ENCODE measurements at regions not wholly inside any gene's neighbourhood (a gene's known extent, or its start where the extent isn't known, plus 50 kb on each side); places are given as distances from the start of the nearest gene placed in this dataset.

DNA sequence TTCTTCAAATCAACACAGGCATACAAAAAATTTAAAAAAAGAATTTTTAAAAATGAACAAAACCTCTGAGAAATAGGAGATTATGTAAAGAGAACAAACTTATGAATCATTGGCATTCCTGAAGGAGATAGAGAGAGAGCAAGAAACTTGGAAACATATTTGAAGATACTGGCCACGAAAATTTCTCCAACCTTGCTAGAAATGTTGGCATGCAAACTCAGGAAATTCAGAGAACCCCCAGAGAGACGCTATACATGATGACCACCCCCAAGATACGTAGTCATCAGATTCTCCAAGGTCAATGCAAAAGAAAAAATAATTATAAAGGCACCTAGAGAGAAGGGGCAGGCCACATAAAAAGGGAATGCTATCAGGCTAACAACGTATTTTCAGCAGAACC lies 472.5 kb downstream of the MTRR start:
- TF ChIP-seq, protein P1, sequence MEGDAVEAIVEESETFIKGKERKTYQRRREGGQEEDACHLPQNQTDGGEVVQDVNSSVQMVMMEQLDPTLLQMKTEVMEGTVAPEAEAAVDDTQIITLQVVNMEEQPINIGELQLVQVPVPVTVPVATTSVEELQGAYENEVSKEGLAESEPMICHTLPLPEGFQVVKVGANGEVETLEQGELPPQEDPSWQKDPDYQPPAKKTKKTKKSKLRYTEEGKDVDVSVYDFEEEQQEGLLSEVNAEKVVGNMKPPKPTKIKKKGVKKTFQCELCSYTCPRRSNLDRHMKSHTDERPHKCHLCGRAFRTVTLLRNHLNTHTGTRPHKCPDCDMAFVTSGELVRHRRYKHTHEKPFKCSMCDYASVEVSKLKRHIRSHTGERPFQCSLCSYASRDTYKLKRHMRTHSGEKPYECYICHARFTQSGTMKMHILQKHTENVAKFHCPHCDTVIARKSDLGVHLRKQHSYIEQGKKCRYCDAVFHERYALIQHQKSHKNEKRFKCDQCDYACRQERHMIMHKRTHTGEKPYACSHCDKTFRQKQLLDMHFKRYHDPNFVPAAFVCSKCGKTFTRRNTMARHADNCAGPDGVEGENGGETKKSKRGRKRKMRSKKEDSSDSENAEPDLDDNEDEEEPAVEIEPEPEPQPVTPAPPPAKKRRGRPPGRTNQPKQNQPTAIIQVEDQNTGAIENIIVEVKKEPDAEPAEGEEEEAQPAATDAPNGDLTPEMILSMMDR (IDR thresholded peaks at IDR 0.05; ENCODE audit: insufficient read depth, low read length, poor library complexity, severe bottlenecking): no peak
- DNase-seq (ENCODE audit: extremely low read depth, insufficient read length): no peak

DNA sequence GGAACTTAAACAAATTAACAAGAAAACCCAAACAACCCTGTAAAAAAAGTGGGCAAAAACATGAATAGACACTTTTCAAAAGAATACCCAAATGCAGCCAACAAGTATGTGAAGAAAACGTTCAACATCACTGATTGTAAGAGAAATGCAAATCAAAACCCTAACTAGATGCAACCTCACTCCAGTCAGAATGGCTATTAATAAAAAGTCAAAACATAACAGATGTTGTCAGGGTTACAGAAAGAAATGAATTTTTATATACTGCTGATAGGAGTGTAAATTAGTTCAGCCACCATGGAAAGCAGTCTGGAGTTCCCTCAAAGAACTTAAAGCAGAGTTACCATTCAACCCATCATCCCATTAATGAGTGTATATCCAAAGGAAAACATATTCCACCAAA lies 479.0 kb downstream of the MTRR start:
- no peak for DNase-seq (ENCODE audit: extremely low read depth, insufficient read length)
- Histone ChIP-seq H3K36me3 (ENCODE audit: control insufficient read depth, insufficient read depth, low read length) (no peaks in the 10 kb centered on the region), H3K4me3 (replicated peaks; ENCODE audit: low read depth, low read length) (no peak overlapping the region), H3K27me3 (replicated peaks; ENCODE audit: control insufficient read depth, insufficient read depth, low read length) (no peaks in the 10 kb centered on the region)
- TF ChIP-seq, protein P1 (IDR thresholded peaks at IDR 0.05; ENCODE audit: insufficient read depth, low read length, poor library complexity, severe bottlenecking): no peak

More for the DNA sequence above, 472.5 kb downstream of the MTRR start:
- no peak overlapping the region for H3K4me3 ChIP-seq (replicated peaks; ENCODE audit: low read depth, low read length)
- no peaks in the 10 kb centered on the region for H3K36me3 ChIP-seq (ENCODE audit: control insufficient read depth, insufficient read depth, low read length)
- H3K27me3 ChIP-seq (replicated peaks; ENCODE audit: control insufficient read depth, insufficient read depth, low read length): no peaks in the 10 kb centered on the region; the same call in 1 of the 2 replicates

DNA sequence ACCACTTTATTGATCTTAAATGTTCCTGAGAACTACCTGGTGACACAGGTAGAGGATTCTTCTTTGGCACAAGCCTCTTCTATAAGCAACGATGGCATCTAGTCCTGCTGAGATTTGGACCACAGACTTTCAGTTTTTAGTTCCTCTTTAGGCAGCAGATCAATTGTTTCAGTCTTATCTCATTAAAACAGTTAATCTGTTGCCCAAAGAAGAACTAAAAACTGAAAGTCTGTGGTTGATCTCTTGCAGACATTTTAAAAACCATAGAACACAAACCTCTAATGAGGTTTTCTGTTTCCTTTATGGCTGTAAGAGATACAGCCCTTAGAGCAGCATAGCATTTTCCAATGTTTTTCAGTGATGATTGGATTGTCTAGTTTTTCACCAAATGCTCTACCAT lies 480.9 kb downstream of the MTRR start:
- no peaks in the 10 kb centered on the region for H3K27me3 ChIP-seq (replicated peaks; ENCODE audit: control insufficient read depth, insufficient read depth, low read length)
- no peaks in the 10 kb centered on the region for H3K36me3 ChIP-seq (ENCODE audit: control insufficient read depth, insufficient read depth, low read length)
- peak; percentile 37 for DNase-seq (ENCODE audit: extremely low read depth, insufficient read length)
- no peak overlapping the region for H3K4me3 ChIP-seq (replicated peaks; ENCODE audit: low read depth, low read length)
- TF ChIP-seq, protein P1 (IDR thresholded peaks at IDR 0.05; ENCODE audit: insufficient read depth, low read length, poor library complexity, severe bottlenecking): no peak

DNA sequence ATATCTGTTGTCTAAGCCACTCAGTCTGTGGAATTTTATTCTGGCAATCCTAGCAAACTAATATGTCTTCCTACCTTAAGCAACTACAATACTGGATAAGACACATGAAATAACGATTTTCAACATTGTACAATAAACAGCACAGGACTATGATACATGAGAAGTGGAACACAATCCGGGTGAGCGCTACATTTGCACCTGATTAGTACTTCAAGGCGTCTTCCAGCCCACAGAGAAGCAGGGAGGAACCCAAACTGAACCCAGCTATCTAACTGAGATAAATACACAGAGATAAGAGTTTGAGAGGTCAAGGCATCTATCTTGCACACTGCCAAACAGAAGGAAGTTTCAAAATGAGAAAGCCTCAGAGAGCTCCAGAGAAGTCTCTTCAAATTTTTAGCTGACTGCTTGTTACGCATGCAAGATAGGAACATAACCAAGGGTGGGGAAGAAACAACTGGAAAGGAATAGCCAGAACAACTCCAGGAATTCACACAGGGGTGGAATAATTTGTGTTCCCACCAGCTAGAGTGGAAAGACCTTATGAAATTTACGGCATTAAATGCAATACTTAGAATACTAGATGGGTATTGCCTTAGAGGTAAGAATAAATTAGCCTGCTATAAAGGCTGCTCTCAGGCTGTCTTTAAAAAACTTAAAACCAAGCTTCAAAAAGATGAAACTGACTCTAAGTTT lies 481.8 kb downstream of the MTRR start:
- no peak for DNase-seq (ENCODE audit: extremely low read depth, insufficient read length)
- TF ChIP-seq, protein P1 (IDR thresholded peaks at IDR 0.05; ENCODE audit: insufficient read depth, low read length, poor library complexity, severe bottlenecking): no peak

DNA sequence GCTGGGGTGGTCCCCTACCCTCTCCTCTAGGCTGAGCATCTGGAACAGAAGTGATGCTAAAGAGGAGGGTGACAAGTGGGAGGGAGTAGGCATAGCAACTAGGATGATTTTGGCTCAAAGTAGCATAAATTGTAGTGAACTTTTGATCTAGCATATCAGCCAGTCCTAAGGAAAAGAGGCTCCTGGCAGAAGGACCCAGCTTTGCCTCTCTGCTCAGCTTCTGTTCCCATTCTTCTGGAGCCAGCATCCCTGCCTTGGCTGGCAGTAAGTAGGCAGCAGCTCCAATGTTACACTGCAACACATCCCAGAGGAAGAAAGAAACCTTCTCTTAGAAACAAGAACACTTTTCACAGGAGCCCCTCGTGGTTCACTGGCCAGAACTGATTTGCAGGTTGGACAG lies 487.0 kb downstream of the MTRR start:
- DNase-seq (ENCODE audit: extremely low read depth, insufficient read length): no peak
- Histone ChIP-seq H3K27me3 (replicated peaks; ENCODE audit: control insufficient read depth, insufficient read depth, low read length) (no peaks in the 10 kb centered on the region), H3K4me3 (replicated peaks; ENCODE audit: low read depth, low read length) (no peak overlapping the region), H3K36me3 (ENCODE audit: control insufficient read depth, insufficient read depth, low read length) (no peaks in the 10 kb centered on the region)
- TF ChIP-seq, protein P1 (IDR thresholded peaks at IDR 0.05; ENCODE audit: insufficient read depth, low read length, poor library complexity, severe bottlenecking): no peak

More for the DNA sequence above, 481.8 kb downstream of the MTRR start:
- Histone ChIP-seq H3K27me3 (replicated peaks; ENCODE audit: control insufficient read depth, insufficient read depth, low read length) (no peaks in the 10 kb centered on the region), H3K4me3 (replicated peaks; ENCODE audit: low read depth, low read length) (no peak overlapping the region), H3K36me3 (ENCODE audit: control insufficient read depth, insufficient read depth, low read length) (no peaks in the 10 kb centered on the region)

Measured in GM06990 (cell line).